ENCODE measurements at regions not wholly inside any gene's neighbourhood (a gene's known extent, or its start where the extent isn't known, plus 50 kb on each side); places are given as distances from the start of the nearest gene placed in this dataset.

GRCh38 chr5:147055089-147055826 lies 176.7 kb upstream of the PPP2R2B start:
- TF ChIP-seq CTCF (IDR thresholded peaks at IDR 0.05; ENCODE audit: low read depth, low read length, missing input control): no peak
- TF ChIP-seq GABPA (IDR thresholded peaks at IDR 0.05 in 1 of 2, conservative IDR thresholded peaks at IDR 0.05 in 1 of 2): no peak
- TF ChIP-seq ATF3 (IDR thresholded peaks at IDR 0.05): no peak
- TF ChIP-seq HNF4A (conservative IDR thresholded peaks at IDR 0.05): no peak
- no peak for TF ChIP-seq JUND (IDR thresholded peaks at IDR 0.05)
- no peak for TF ChIP-seq TAF1 (conservative IDR thresholded peaks at IDR 0.05)
- TF ChIP-seq REST (IDR thresholded peaks at IDR 0.05): no peak
